AG04450 (cell line): ENCODE measurements at regions not wholly inside any gene's neighbourhood (a gene's known extent, or its start where the extent isn't known, plus 50 kb on each side); places are given as distances from the start of the nearest gene placed in this dataset.
"Not testable (repeated sequence)": the region's sequence is repeated elsewhere in the genome, so short reads cannot be mapped to it uniquely, and the experiment has no call there.

ENCODE experiments used
- CTCF ChIA-PET: fragments of 300-600, 350-600 bp; formaldehyde crosslinking; extraction: SDS; loops from one replicate; lab custom pipeline; 2022; ENCODE audit warnings: antibody characterized with exemption, inconsistent platforms; lab: Charles Lee
- POLR2A ChIA-PET: fragments of 350-600 bp; formaldehyde crosslinking; extraction: SDS; loops from one replicate; lab custom pipeline; 2021; ENCODE audit warnings: antibody characterized with exemption, inconsistent platforms; lab: Yijun Ruan, JAX
- DNase-seq: peaks from one replicate; pipeline ENCODE4 v3.0.0-alpha.2; 2011; ENCODE audit warnings: low read depth, low spot score
- H3K27ac ChIP-seq: one replicate; pipeline ENCODE4 v1.5.1; 2012; ENCODE audit warnings: low read depth, low read length, control low read depth
- H3K27me3 ChIP-seq: one replicate; pipeline ENCODE4 v1.6.0; 2012; ENCODE audit warnings: low read length; ENCODE audit not compliant: control insufficient read depth, insufficient read depth
- H3K4me3 ChIP-seq: 2 replicates; pipeline ENCODE4 v1.5.1; 2011; ENCODE audit warnings: mild to moderate bottlenecking, low read depth, low read length, control low read depth
- H3K9me3 ChIP-seq: 2 replicates; pipeline ENCODE4 v1.5.1; 2012; ENCODE audit warnings: low read length; ENCODE audit not compliant: control insufficient read depth, insufficient read depth
- TF ChIP-seq, protein P1 (sequence below): IDR thresholded peaks from 2 replicates; pipeline ENCODE4 v1.5.1; 2011; ENCODE audit warnings: low read depth, low read length, control low read depth, inconsistent platforms

DNA sequence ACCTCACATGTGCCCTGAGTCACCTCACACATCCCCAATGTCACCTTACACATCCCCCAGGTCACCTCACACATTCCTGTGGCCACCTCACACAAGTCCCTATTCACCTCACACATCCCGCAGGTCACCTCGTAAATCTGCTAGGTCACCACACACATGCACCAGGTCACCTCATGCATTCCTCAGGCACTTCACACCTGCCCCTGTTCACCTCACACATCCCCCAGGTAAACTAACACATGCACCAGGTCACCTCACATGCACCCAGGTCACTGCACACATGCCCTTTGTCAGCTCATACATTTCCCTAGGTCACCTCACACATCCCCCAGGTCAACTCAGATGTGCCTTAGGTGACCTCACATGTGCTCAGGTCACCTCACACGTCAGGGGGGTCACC is 639.8 kb downstream of the TMEM121 start:
- Histone ChIP-seq H3K4me3 (no peak overlapping the region), H3K27me3 (no peaks in the 10 kb centered on the region), H3K9me3 (peaks cover 24% of the 10 kb centered on the region), H3K27ac (no peak overlapping the region)
- TF ChIP-seq, protein P1, sequence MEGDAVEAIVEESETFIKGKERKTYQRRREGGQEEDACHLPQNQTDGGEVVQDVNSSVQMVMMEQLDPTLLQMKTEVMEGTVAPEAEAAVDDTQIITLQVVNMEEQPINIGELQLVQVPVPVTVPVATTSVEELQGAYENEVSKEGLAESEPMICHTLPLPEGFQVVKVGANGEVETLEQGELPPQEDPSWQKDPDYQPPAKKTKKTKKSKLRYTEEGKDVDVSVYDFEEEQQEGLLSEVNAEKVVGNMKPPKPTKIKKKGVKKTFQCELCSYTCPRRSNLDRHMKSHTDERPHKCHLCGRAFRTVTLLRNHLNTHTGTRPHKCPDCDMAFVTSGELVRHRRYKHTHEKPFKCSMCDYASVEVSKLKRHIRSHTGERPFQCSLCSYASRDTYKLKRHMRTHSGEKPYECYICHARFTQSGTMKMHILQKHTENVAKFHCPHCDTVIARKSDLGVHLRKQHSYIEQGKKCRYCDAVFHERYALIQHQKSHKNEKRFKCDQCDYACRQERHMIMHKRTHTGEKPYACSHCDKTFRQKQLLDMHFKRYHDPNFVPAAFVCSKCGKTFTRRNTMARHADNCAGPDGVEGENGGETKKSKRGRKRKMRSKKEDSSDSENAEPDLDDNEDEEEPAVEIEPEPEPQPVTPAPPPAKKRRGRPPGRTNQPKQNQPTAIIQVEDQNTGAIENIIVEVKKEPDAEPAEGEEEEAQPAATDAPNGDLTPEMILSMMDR: no peak
- no peak for DNase-seq
- ChIA-PET POLR2A (no interaction called here), CTCF (no interaction called here)

- Histone ChIP-seq H3K9me3 (peaks cover 24% of the 10 kb centered on the region), H3K27ac (no peak overlapping the region), H3K27me3 (no peaks in the 10 kb centered on the region), H3K4me3 (no peak overlapping the region)
- TF ChIP-seq, protein P1: no peak
- ChIA-PET CTCF (no interaction called here), POLR2A (no interaction called here)
- no peak for DNase-seq
Observed at GRCh38 chr14:106166650-106167204, 640.3 kb downstream of the TMEM121 start.

DNA sequence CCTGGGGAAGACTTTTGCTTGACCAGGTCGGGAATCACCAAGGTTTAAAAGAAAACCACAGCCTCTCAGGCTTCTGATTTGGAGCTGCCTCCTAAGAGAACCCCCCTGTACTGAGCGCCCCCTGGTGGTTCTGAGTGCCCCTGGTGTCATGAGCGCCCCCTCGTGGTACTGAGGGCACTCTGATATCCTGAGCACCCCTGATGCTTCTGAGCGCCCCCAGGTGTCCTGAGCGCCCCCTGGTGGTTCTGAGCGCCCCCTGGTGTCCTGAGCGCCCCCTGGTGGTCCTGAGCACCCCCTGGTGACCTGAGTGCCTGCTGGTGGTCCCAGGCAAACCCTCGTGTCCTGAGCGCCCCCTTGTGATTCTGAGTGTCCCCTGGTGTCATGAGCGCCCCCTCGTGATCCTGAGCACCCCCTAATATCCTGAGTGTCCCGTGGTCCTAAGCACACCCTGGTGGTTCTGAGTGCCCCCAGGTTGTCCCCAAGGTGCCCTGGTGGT is 643.8 kb downstream of the TMEM121 start:
- H3K27ac ChIP-seq, H3K4me3 ChIP-seq, CTCF ChIA-PET, H3K27me3 ChIP-seq, DNase-seq, POLR2A ChIA-PET: not testable (repeated sequence)
- peaks cover 24% of the 10 kb centered on the region for H3K9me3 ChIP-seq

DNA sequence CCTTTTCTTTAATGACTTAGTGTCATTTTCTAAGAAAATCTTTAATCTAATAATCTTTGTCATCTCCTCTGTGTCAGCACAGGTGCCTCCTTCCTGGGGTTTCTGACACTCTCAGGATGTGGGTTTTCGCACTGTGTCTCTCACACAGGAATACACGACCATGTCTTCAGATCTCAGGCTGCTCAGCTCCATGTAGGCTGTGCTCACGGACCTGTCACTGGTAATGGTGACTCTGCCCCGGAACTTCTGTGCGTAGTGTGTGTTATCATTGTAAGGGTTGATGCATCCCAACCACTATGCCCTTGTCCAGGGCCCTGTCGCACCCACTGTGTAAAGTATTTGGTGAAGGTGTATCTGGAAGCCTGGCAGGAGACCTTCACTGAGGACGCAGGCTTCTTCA is 647.8 kb downstream of the TMEM121 start:
- Histone ChIP-seq H3K27ac (no peak overlapping the region), H3K4me3 (no peak overlapping the region), H3K27me3 (no peaks in the 10 kb centered on the region), H3K9me3 (peaks cover 19% of the 10 kb centered on the region)
- no peak for DNase-seq
- ChIA-PET CTCF (no interaction called here), POLR2A (no interaction called here)
- TF ChIP-seq, protein P1: no peak

DNA sequence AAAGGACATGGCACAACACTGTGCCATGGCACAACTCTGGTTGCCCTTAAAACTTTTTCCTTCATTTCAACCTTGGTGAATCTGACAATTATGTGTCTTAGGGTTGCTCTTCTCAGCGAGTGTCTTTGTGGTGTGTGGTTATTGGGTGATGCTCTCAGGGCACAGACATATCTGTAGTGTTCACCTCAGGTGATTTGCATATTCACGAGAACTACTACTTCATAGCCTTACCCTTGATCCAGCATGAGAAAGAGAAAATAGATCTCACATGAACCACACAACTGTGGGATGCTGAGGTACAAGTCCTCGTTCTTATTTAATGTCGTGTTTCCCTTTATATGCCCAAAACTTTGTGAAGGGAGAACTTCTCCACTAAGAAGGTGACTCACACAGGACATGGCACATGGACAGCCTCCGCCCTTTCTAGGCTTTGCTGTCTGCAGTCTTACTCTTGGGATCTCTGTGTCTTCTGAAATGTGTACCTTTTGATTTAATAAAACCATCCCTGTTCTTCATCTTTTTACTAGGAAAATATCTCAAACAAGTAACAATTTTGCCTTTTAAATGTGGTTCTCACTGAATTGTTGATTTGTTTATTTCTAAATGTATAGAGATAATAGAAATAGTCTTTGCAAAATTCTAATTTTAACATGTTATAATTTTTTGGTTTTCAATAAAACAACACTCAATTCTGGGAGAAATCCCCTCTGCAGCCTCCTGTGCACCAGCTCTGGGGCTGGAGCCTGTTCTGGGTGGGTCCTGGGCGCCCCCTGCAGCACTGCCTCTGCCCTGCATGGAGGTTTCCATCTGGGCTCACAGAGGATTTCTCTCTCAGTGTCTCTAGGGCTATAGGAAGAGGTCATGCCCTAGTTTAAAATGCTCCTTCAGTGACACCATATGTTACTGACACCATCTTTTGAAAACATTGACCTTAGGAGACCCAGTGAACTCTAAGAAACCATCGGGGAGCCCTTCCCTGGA is 651.2 kb downstream of the TMEM121 start:
- DNase-seq, POLR2A ChIA-PET, CTCF ChIA-PET, H3K4me3 ChIP-seq, H3K27ac ChIP-seq, H3K27me3 ChIP-seq: not testable (repeated sequence)
- H3K9me3 ChIP-seq: peaks cover 16% of the 10 kb centered on the region

DNA sequence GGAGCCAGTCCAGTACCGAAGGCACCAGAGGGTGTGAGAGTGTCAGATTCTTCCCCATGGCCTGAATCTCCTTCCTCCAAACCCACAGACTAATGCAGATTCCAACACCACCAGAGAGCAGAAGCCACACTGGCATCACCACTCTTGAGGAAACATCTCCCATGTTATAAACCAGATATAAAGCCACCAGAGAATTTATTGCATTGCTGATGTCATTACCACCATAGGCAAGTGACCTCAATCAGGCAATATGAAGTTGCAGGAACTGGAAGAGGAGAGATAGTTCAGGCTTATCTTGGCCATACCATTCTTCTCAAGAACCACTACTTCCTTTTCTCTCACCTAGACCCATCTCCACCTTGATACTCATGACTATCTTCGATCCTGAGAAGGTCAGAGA is 653.4 kb downstream of the TMEM121 start:
- ChIA-PET CTCF (no interaction called here), POLR2A (no interaction called here)
- TF ChIP-seq, protein P1: no peak
- Histone ChIP-seq H3K27me3 (no peaks in the 10 kb centered on the region), H3K27ac (no peak overlapping the region), H3K9me3 (peaks cover 11% of the 10 kb centered on the region), H3K4me3 (no peak overlapping the region)
- DNase-seq: no peak

DNA sequence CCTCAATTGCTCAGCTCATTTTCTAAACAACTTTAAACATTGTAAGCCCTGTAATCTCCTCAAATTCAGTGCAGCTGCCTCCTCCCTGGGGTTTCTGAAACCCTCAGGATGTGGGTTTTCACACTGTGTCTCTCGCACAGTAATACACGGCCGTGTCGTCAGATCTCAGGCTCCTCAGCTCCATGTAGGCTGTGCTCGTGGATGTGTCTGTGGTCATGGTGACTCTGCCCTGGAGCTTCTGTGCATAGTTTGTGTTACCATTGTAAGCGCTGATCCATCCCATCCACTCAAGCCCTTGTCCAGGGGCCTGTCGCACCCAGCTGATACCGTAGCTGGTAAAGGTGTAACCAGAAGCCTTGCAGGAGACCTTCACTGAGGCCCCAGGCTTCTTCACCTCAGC is 658.4 kb downstream of the TMEM121 start:
- CTCF ChIA-PET, DNase-seq, H3K4me3 ChIP-seq, H3K27me3 ChIP-seq, H3K27ac ChIP-seq, POLR2A ChIA-PET: not testable (repeated sequence)
- H3K9me3 ChIP-seq: peaks cover 13% of the 10 kb centered on the region

DNA sequence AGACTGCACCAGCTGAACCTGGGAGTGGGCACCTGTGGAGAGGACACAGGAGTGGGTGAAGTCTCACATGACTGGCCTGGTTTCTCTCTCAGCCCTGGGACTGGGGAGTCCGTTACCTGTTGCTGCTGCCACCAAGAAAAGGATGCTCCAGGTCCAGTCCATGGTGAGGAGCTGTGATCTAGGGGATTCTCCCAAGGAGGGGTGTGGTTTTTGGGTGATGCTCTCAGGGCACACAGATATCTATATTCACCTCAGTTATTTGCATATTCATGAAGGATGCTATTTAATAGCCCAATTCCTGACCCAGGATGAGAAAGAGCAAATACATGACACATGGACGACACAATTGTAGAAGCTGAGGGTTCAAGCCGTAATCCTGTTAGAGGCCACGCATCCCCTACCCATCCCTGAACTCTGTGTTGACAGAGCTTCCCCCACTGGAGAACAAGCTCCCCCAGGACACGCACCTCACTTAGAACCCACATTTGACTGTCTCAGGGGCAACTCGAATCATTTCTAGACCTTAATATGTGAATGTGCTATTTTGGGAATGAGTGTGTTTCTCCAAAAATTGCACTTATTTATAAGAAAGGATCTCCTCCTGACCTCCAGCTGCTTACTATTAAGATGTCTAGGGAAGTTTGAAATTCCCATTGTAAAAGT is 658.9 kb downstream of the TMEM121 start:
- DNase-seq, H3K4me3 ChIP-seq, CTCF ChIA-PET, POLR2A ChIA-PET, H3K27ac ChIP-seq, H3K27me3 ChIP-seq: not testable (repeated sequence)
- peaks cover 13% of the 10 kb centered on the region for H3K9me3 ChIP-seq
